ENCODE measurements at regions not wholly inside any gene's neighbourhood (a gene's known extent, or its start where the extent isn't known, plus 50 kb on each side); places are given as distances from the start of the nearest gene placed in this dataset.

DNA sequence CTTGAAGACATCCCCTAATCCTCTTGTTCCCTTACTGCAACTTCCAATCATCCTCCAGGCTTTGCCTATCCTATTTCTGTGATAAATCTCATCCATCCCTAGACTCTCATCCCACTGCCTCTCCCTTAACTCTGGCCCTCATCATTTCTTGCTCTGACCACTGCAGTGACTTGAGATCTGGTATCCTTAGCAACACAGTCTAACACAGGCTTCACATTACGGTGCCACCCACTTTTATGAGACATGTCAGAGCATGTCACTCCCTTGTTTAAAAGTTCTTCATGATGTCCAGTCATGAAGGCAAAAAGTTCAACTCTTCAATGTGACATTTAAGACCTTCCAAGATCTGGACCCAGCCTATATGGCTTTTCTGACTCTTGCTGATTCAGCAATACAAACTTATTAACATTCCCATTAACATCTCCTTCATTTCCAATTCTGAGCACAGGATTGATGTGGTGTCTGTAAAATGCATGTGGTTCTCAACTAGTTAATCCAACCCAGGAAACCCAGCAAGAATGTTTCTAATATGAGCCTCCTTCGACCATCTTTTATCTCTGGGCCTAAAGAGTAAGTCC lies 64.0 kb downstream of the OR13H1 start:
- TF ChIP-seq, protein P1, sequence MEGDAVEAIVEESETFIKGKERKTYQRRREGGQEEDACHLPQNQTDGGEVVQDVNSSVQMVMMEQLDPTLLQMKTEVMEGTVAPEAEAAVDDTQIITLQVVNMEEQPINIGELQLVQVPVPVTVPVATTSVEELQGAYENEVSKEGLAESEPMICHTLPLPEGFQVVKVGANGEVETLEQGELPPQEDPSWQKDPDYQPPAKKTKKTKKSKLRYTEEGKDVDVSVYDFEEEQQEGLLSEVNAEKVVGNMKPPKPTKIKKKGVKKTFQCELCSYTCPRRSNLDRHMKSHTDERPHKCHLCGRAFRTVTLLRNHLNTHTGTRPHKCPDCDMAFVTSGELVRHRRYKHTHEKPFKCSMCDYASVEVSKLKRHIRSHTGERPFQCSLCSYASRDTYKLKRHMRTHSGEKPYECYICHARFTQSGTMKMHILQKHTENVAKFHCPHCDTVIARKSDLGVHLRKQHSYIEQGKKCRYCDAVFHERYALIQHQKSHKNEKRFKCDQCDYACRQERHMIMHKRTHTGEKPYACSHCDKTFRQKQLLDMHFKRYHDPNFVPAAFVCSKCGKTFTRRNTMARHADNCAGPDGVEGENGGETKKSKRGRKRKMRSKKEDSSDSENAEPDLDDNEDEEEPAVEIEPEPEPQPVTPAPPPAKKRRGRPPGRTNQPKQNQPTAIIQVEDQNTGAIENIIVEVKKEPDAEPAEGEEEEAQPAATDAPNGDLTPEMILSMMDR (IDR thresholded peaks at IDR 0.05): no peak
- TF ChIP-seq POLR2A (IDR thresholded peaks at IDR 0.05) (no peak), POLR2AphosphoS5 (IDR thresholded peaks at IDR 0.05) (no peak)

Data from suprapubic skin (tissue), 4 donors.